ENCODE measurements at regions not wholly inside any gene's neighbourhood (a gene's known extent, or its start where the extent isn't known, plus 50 kb on each side); places are given as distances from the start of the nearest gene placed in this dataset.

DNA sequence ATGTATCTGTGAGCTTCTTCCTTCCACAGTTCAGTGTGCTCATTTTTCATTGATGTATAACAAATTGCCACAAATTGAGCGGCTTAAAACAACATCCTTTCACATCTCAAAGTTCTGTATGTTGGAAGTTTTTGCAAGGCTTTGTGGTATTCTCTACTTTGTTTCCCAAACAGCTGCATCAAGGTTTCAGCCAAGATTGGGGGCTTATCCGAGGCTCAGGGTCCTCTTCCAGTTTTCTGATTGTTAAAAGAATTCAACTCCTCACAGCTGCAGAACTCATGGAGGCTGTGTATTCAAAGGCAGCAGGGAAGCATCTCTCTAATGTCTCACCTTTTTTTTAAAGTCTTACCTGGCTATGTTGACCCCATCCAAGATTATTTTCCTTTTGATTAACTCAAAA lies 1369.8 kb downstream of the PCDH9 start:
- ChIA-PET RAD21 (ENCODE audit: low non-redundant PET in 1 of 2, low total read pairs in 2 of 2, uncharacterized antibody in 2 of 2, unreplicated experiment in 2 of 2) (no interaction called here), CTCF (no interaction called here), POLR2A (no interaction called here)
- Histone ChIP-seq H3K79me2 (ENCODE audit: insufficient read depth, low read length) (no peaks in the 10 kb centered on the region), H3K4me2 (ENCODE audit: low read length) (no peak overlapping the region), H3K9me3 (ENCODE audit: control insufficient read depth in 1 of 2, insufficient read depth in 1 of 2, low read depth in 1 of 2, low read length in 2 of 2) (no peaks in the 10 kb centered on the region), H3K27ac (ENCODE audit: low read depth, low read length) (no peak overlapping the region), H3K9ac (ENCODE audit: low read length) (no peak overlapping the region), H3K36me3 (ENCODE audit: control insufficient read depth in 1 of 2, insufficient read depth in 2 of 2, low read length in 2 of 2) (no peaks in the 10 kb centered on the region), H3K27me3 (ENCODE audit: insufficient read depth, low read length) (no peaks in the 10 kb centered on the region), H3K4me1 (ENCODE audit: control insufficient read depth in 1 of 2, insufficient read depth in 2 of 2, low read length in 2 of 2) (no peaks in the 10 kb centered on the region), H3K9me2 (ENCODE audit: insufficient read depth) (no peaks in the 10 kb centered on the region), H3K4me3 (replicated peaks in 1 of 2; ENCODE audit: low read depth in 1 of 2, low read length in 2 of 2) (no peak overlapping the region), H4K20me1 (ENCODE audit: insufficient read depth) (no peaks in the 10 kb centered on the region), H2AFZ (ENCODE audit: low read depth, low read length, poor library complexity, severe bottlenecking) (no peak overlapping the region)
- intact Hi-C loops (cut with micrococcal nuclease), result no loop called here
- TF ChIP-seq RAD21 (IDR thresholded peaks at IDR 0.05; ENCODE audit: low read depth), result no peak
- no peak for TF ChIP-seq POLR2A (IDR thresholded peaks at IDR 0.05; ENCODE audit: borderline replicate concordance, extremely low read depth, insufficient read depth, insufficient read length)
- TF ChIP-seq, protein P1, sequence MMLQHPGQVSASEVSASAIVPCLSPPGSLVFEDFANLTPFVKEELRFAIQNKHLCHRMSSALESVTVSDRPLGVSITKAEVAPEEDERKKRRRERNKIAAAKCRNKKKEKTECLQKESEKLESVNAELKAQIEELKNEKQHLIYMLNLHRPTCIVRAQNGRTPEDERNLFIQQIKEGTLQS (IDR thresholded peaks at IDR 0.05), result no peak
- no peak for TF ChIP-seq ZFX (IDR thresholded peaks at IDR 0.05)
- no peak for TF ChIP-seq YY1 (IDR thresholded peaks at IDR 0.05; ENCODE audit: extremely low read depth, insufficient replicate concordance, low read depth, low read length)
- no peak for TF ChIP-seq POLR2AphosphoS5 (IDR thresholded peaks at IDR 0.05; ENCODE audit: low read depth, low read length)
- no peak for TF ChIP-seq EZH2phosphoT487 (IDR thresholded peaks at IDR 0.05; ENCODE audit: borderline replicate concordance)
- no peak for TF ChIP-seq ELF1 (IDR thresholded peaks at IDR 0.05; ENCODE audit: borderline replicate concordance, low read depth)
- no peak for TF ChIP-seq FOSL1 (IDR thresholded peaks at IDR 0.05; ENCODE audit: low read depth)
- no peak for TF ChIP-seq TCF7L2 (IDR thresholded peaks at IDR 0.05; ENCODE audit: borderline replicate concordance, extremely low read depth, insufficient read depth, insufficient read length)
- TF ChIP-seq, protein P2, sequence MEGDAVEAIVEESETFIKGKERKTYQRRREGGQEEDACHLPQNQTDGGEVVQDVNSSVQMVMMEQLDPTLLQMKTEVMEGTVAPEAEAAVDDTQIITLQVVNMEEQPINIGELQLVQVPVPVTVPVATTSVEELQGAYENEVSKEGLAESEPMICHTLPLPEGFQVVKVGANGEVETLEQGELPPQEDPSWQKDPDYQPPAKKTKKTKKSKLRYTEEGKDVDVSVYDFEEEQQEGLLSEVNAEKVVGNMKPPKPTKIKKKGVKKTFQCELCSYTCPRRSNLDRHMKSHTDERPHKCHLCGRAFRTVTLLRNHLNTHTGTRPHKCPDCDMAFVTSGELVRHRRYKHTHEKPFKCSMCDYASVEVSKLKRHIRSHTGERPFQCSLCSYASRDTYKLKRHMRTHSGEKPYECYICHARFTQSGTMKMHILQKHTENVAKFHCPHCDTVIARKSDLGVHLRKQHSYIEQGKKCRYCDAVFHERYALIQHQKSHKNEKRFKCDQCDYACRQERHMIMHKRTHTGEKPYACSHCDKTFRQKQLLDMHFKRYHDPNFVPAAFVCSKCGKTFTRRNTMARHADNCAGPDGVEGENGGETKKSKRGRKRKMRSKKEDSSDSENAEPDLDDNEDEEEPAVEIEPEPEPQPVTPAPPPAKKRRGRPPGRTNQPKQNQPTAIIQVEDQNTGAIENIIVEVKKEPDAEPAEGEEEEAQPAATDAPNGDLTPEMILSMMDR (IDR thresholded peaks at IDR 0.05 in 2 of 3, conservative IDR thresholded peaks at IDR 0.05 in 1 of 3; ENCODE audit: borderline replicate concordance in 1 of 3, insufficient read depth in 1 of 3, low read depth in 2 of 3, low read length in 2 of 3), result no peak
- no peak for TF ChIP-seq EGR1 (IDR thresholded peaks at IDR 0.05; ENCODE audit: low read depth)
- TF ChIP-seq EZH2 (IDR thresholded peaks at IDR 0.05), result no peak
- TF ChIP-seq CBX3 (IDR thresholded peaks at IDR 0.05; ENCODE audit: low read depth), result no peak
- TF ChIP-seq JUND (IDR thresholded peaks at IDR 0.05), result no peak
- TF ChIP-seq CEBPB (IDR thresholded peaks at IDR 0.05; ENCODE audit: low read depth), result no peak
- no TSS peak for BruUV-seq (replicated peaks)
- DNase-seq (ENCODE audit: low read depth, low spot score), result no peak
- ATAC-seq, result no peak

Data from HCT116 (cell line).